ENCODE measurements at regions not wholly inside any gene's neighbourhood (a gene's known extent, or its start where the extent isn't known, plus 50 kb on each side); places are given as distances from the start of the nearest gene placed in this dataset.
"Not testable (repeated sequence)": the region's sequence is repeated elsewhere in the genome, so short reads cannot be mapped to it uniquely, and the experiment has no call there.

DNA sequence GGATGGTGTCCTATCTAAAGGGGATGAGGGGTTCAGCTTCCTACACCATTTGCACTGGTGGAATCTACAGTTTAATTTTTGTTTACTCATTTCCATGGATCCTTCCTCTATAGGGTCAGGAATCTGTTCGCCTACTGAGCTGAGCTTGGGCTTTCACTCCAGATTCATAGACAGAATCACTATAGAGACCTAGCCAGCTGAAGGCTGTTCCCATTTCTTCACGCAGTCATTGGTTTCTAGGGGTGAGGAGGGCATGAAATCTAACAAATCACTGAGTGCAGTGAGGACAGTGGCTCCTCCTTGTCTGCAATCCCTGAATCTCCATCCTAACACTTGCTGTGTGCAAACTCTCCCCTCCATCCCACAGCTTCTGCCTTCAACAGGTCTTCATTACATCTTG, 578.5 kb downstream of the TSN start:
- no peak for DNase-seq
- Histone ChIP-seq H3K9me2 (ENCODE audit: insufficient read depth) (no peaks in the 10 kb centered on the region), H3K4me1 (replicated peaks; ENCODE audit: insufficient read depth) (no peaks in the 10 kb centered on the region), H3K9me3 (ENCODE audit: insufficient read depth, low read depth) (no peaks in the 10 kb centered on the region), H3F3A (ENCODE audit: insufficient read depth, low read depth) (no peaks in the 10 kb centered on the region), H3K4me2 (no peak overlapping the region), H4K20me1 (ENCODE audit: insufficient read depth) (no peaks in the 10 kb centered on the region), H3K27ac (no peak overlapping the region), H3K79me2 (ENCODE audit: low read depth) (no peaks in the 10 kb centered on the region), H3K36me3 (ENCODE audit: low read depth) (no peaks in the 10 kb centered on the region), H2AFZ (no peak overlapping the region), H3K4me3 (no peak overlapping the region), H3K27me3 (ENCODE audit: insufficient read depth, low read depth) (no peaks in the 10 kb centered on the region)
- intact Hi-C loops (cut with micrococcal nuclease; ENCODE audit: unreplicated experiment) = no loop called here
- CTCF ChIA-PET = no interaction called here
- POLR2A ChIA-PET (ENCODE audit: unreplicated experiment) = no interaction called here
- BruUV-seq (replicated peaks) = no TSS peak
- no peak for TF ChIP-seq EZH2 (IDR thresholded peaks at IDR 0.05; ENCODE audit: low read depth)

DNA sequence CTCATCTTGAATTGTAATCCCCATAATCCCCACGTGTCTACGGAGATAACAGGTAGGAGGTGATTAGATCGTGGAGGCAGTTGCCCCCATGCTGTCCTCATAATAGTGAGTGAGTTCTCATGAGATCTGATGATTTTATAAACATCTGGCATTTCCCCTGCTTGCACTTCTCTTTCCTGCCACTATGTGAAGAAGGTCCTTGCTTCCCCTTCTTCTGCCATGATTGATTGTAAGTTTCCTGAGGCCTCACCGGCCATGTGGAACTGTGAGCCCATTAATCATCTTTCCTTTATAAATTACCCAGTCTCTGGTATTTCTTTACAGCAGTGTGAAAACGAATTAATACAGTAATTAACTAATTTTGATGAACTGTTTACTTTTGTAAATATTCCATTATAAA, 582.5 kb downstream of the TSN start:
- intact Hi-C loops (cut with micrococcal nuclease; ENCODE audit: unreplicated experiment) = no loop called here
- Histone ChIP-seq H4K20me1 (ENCODE audit: insufficient read depth) (no peaks in the 10 kb centered on the region), H3K27me3 (ENCODE audit: insufficient read depth, low read depth) (no peaks in the 10 kb centered on the region), H3K79me2 (ENCODE audit: low read depth) (no peaks in the 10 kb centered on the region), H2AFZ (no peak overlapping the region), H3K4me3 (no peak overlapping the region), H3K9me3 (ENCODE audit: insufficient read depth, low read depth) (no peaks in the 10 kb centered on the region), H3K9me2 (ENCODE audit: insufficient read depth) (no peaks in the 10 kb centered on the region), H3K4me1 (replicated peaks; ENCODE audit: insufficient read depth) (no peaks in the 10 kb centered on the region), H3F3A (ENCODE audit: insufficient read depth, low read depth) (no peaks in the 10 kb centered on the region), H3K4me2 (no peak overlapping the region), H3K27ac (no peak overlapping the region), H3K36me3 (ENCODE audit: low read depth) (no peaks in the 10 kb centered on the region)
- DNase-seq = no peak
- ChIA-PET CTCF (no interaction called here), POLR2A (ENCODE audit: unreplicated experiment) (no interaction called here)
- BruUV-seq (replicated peaks) = no TSS peak
- TF ChIP-seq, protein P1, sequence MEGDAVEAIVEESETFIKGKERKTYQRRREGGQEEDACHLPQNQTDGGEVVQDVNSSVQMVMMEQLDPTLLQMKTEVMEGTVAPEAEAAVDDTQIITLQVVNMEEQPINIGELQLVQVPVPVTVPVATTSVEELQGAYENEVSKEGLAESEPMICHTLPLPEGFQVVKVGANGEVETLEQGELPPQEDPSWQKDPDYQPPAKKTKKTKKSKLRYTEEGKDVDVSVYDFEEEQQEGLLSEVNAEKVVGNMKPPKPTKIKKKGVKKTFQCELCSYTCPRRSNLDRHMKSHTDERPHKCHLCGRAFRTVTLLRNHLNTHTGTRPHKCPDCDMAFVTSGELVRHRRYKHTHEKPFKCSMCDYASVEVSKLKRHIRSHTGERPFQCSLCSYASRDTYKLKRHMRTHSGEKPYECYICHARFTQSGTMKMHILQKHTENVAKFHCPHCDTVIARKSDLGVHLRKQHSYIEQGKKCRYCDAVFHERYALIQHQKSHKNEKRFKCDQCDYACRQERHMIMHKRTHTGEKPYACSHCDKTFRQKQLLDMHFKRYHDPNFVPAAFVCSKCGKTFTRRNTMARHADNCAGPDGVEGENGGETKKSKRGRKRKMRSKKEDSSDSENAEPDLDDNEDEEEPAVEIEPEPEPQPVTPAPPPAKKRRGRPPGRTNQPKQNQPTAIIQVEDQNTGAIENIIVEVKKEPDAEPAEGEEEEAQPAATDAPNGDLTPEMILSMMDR (conservative IDR thresholded peaks at IDR 0.05) = 0 out of 2 replicates have a peak, but pooled peaks have one; percentile 25
- no peak for TF ChIP-seq EZH2 (IDR thresholded peaks at IDR 0.05; ENCODE audit: low read depth)

DNA sequence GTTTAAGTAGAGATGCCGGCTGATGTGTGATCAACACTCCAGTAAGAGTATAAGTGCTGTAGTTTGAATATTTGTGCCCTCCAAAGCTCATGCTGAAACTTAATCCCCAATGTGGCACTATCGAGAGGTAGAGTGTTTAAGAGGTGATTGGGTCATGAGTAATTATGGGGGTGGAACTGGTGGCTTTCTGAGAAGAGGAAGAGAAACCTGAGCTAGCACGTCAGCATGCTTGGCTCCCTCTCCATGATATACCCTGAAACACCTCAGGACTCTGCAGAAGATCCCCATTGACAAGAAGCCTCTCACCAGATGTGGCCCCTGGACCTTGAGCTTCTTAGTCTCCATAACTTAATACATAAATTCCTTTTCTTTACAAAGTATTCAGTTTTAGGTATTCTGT, 584.8 kb downstream of the TSN start:
- no peaks in the 10 kb centered on the region for H3K27me3 ChIP-seq (ENCODE audit: insufficient read depth, low read depth)
- no peak overlapping the region for H3K4me3 ChIP-seq
- H4K20me1 ChIP-seq (ENCODE audit: insufficient read depth) = no peaks in the 10 kb centered on the region; the same call in 1 of the 2 replicates
- POLR2A ChIA-PET (ENCODE audit: unreplicated experiment) = no interaction called here
- BruUV-seq (replicated peaks) = no TSS peak
- no peak for DNase-seq
- no peak overlapping the region for H3K4me2 ChIP-seq
- no peak overlapping the region for H2AFZ ChIP-seq
- H3K27ac ChIP-seq = no peak overlapping the region
- no peaks in the 10 kb centered on the region for H3K4me1 ChIP-seq (replicated peaks; ENCODE audit: insufficient read depth)
- TF ChIP-seq, protein P1 (conservative IDR thresholded peaks at IDR 0.05) = no peak
- no peak for TF ChIP-seq EZH2 (IDR thresholded peaks at IDR 0.05; ENCODE audit: low read depth)
- intact Hi-C loops (cut with micrococcal nuclease; ENCODE audit: unreplicated experiment) = no loop called here
- H3F3A ChIP-seq (ENCODE audit: insufficient read depth, low read depth) = no peaks in the 10 kb centered on the region
- H3K9me3 ChIP-seq (ENCODE audit: insufficient read depth, low read depth) = no peaks in the 10 kb centered on the region
- no peaks in the 10 kb centered on the region for H3K36me3 ChIP-seq (ENCODE audit: low read depth)
- no peaks in the 10 kb centered on the region for H3K79me2 ChIP-seq (ENCODE audit: low read depth)
- CTCF ChIA-PET = no interaction called here
- H3K9me2 ChIP-seq (ENCODE audit: insufficient read depth) = no peaks in the 10 kb centered on the region

DNA sequence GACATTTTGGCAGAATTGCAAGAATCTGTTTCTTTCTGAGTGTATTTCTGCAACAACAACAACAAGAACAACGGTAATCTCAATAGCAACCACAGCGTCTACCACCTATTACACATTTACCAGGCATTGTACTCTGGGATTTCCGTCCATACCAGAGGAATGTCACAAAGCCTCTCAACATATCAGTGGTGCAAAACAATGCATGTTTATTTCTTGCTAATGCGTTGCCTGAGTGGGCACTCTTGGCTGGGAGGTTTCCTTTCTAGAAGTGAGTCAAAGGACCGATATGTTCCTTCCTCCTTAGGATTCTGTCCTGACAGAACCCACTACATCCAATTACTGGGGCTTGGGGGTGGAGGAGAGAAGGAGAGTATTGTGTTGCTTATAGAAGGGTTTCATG, 585.6 kb downstream of the TSN start:
- intact Hi-C loops (cut with micrococcal nuclease; ENCODE audit: unreplicated experiment) = no loop called here
- no TSS peak for BruUV-seq (replicated peaks)
- Histone ChIP-seq H3K4me3 (no peak overlapping the region), H3K36me3 (ENCODE audit: low read depth) (no peaks in the 10 kb centered on the region), H3K4me2 (no peak overlapping the region), H3K4me1 (replicated peaks; ENCODE audit: insufficient read depth) (no peaks in the 10 kb centered on the region), H3F3A (ENCODE audit: insufficient read depth, low read depth) (no peaks in the 10 kb centered on the region), H3K79me2 (ENCODE audit: low read depth) (no peaks in the 10 kb centered on the region), H3K27me3 (ENCODE audit: insufficient read depth, low read depth) (no peaks in the 10 kb centered on the region), H3K9me3 (ENCODE audit: insufficient read depth, low read depth) (no peaks in the 10 kb centered on the region), H3K27ac (no peak overlapping the region), H4K20me1 (ENCODE audit: insufficient read depth) (no peaks in the 10 kb centered on the region; the same call in 1 of the 2 replicates), H3K9me2 (ENCODE audit: insufficient read depth) (no peaks in the 10 kb centered on the region), H2AFZ (no peak overlapping the region)
- TF ChIP-seq EZH2 (IDR thresholded peaks at IDR 0.05; ENCODE audit: low read depth) = no peak
- TF ChIP-seq, protein P1 (conservative IDR thresholded peaks at IDR 0.05) = no peak
- POLR2A ChIA-PET (ENCODE audit: unreplicated experiment) = no interaction called here
- CTCF ChIA-PET = no interaction called here
- no peak for DNase-seq

DNA sequence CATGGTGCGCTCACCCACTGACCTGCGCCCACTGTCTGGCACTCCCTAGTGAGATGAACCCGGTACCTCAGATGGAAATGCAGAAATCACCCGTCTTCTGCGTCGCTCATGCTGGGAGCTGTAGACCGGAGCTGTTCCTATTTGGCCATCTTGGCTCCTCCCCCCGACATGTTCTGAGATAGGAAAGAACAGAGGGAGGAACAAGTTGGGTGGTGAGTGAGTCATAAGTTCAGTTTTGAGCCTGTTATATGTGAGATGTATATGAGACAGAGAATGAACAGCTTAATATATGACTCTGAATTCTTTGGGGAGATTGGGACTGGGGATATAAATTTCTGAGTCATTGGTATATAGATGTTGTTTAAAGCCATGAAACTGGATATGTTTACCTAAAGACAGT, 596.7 kb downstream of the TSN start:
- H3K4me2 ChIP-seq; BruUV-seq (replicated peaks); H3K27me3 ChIP-seq (ENCODE audit: insufficient read depth, low read depth): not testable (repeated sequence)

More for the DNA sequence above, 596.7 kb downstream of the TSN start:
- DNase-seq; H3K9me2 ChIP-seq (ENCODE audit: insufficient read depth); H3K36me3 ChIP-seq (ENCODE audit: low read depth); H3K4me3 ChIP-seq; H3K27ac ChIP-seq; H2AFZ ChIP-seq; intact Hi-C loops (cut with micrococcal nuclease; ENCODE audit: unreplicated experiment); CTCF ChIA-PET; H3F3A ChIP-seq (ENCODE audit: insufficient read depth, low read depth); H3K79me2 ChIP-seq (ENCODE audit: low read depth); POLR2A ChIA-PET (ENCODE audit: unreplicated experiment); H4K20me1 ChIP-seq (ENCODE audit: insufficient read depth); H3K9me3 ChIP-seq (ENCODE audit: insufficient read depth, low read depth); H3K4me1 ChIP-seq (replicated peaks; ENCODE audit: insufficient read depth): not testable (repeated sequence)

Data from PC-9 (cell line).